SK-N-MC (cell line): ENCODE measurements at regions not wholly inside any gene's neighbourhood (a gene's known extent, or its start where the extent isn't known, plus 50 kb on each side); places are given as distances from the start of the nearest gene placed in this dataset.
A peak's percentile ranks its signal among the peaks of the same experiment; 100 is the strongest.

Experiments used
- DNase-seq: peaks from one replicate; pipeline ENCODE4 v3.0.0-alpha.2; 2011; ENCODE audit warnings: low read depth, low spot score
- H3K27ac ChIP-seq: fragments of 200-600 bp; sonication (generic); 2 replicates; pipeline ENCODE4 v1.5.1; 2016; ENCODE audit warnings: mixed run types
- H3K36me3 ChIP-seq: fragments of 200-600 bp; sonication (generic); 2 replicates; pipeline ENCODE4 v1.6.1; 2017; ENCODE audit warnings: antibody characterized with exemption, low read length, mixed read lengths; ENCODE audit not compliant: insufficient read depth
- H3K4me3 ChIP-seq: fragments of 200-600 bp; sonication (generic); 2 replicates; pipeline ENCODE4 v1.5.1; 2016
- H3K9ac ChIP-seq: fragments of 200-600 bp; sonication (generic); 2 replicates; pipeline ENCODE4 v1.8.0; 2017; ENCODE audit warnings: mixed run types, mixed read lengths; ENCODE audit not compliant: insufficient read length
- H3K9me3 ChIP-seq: fragments of 200-600 bp; sonication (generic); 2 replicates; pipeline ENCODE4 v1.6.1; 2017; ENCODE audit warnings: low read depth, mild to moderate bottlenecking, antibody characterized with exemption, low read length, moderate library complexity, mixed read lengths
- EZH2 ChIP-seq: fragments of 200-600 bp; sonication (generic); IDR thresholded peaks from one replicate; pipeline ENCODE4 v1.6.1; 2017; ENCODE audit warnings: antibody characterized with exemption
- FOXP2 ChIP-seq: optimal IDR thresholded peaks from 2 replicates; pipeline ENCODE3; 2011; ENCODE audit warnings: mild to moderate bottlenecking, moderate library complexity; ENCODE audit not compliant: insufficient read depth; ENCODE audit errors: extremely low read length, control extremely low read depth
- POLR2AphosphoS5 ChIP-seq: IDR thresholded peaks from 2 replicates; pipeline ENCODE4 v1.6.1; 2012; ENCODE audit warnings: mild to moderate bottlenecking, low read depth, low read length, borderline replicate concordance

DNA sequence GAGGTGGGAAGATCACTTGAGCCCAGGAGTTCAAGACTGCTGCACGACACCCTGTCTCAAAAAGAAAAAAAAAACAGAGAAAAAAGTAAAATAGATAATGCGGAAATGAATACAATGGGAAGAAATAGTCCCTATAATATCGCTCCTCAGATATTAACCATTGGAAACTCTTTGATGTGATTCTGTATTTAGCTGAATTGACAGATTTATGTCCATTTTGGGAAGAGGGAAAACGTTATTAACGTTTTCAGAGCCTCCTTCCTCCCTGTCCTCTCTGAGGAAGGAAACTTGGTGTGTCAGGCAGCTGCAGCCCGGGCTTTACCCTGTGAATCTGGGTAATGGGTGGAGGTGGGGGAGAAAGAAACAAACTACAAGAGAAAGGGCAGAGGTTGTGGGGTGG, 61.6 kb upstream of the ECE1 start:
- Histone ChIP-seq H3K27ac (no peak overlapping the region), H3K9ac (no peak overlapping the region), H3K9me3 (no peaks in the 10 kb centered on the region), H3K36me3 (no peaks in the 10 kb centered on the region), H3K4me3 (no peak overlapping the region)
- no peak for DNase-seq
- TF ChIP-seq FOXP2: no peak
- TF ChIP-seq EZH2: no peak
- no peak for TF ChIP-seq POLR2AphosphoS5

DNA sequence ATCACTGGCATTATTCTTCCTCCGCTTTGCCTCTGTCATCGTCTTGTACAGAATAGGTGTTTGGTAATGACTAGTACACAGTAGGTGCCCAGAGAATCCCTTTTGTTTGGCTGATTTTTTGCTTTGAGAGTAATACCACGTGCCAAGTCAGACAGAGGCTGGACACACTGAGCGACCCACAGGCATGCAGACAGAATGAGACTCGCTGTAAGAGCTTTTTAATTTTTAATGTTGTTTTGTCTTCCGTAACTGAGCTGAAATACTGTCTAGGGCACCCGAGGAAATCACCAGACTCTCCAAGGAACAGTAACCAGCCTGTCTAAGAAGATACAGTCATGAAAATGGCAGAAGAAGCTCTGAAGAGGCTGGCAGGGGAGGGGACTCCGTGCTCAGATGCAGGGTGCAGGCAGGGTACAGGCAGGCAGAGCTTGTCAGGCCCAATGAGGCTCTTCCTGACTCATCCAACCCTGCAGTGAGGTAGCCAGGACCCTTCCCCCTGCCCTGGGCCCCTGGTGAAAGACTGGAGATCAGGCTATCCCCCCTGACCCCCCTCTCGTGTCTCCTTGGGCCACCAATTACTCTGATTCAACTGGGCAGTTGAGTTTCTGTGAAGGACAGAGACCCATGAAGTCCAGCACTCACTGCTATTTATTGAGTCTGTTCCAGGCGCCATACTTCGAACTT, 60.1 kb upstream of the ECE1 start:
- no peaks in the 10 kb centered on the region for H3K36me3 ChIP-seq
- no peaks in the 10 kb centered on the region for H3K9me3 ChIP-seq
- no peak overlapping the region for H3K27ac ChIP-seq
- TF ChIP-seq FOXP2 (no peak), POLR2AphosphoS5 (no peak), EZH2 (no peak)
- no peak for DNase-seq
- H3K4me3 ChIP-seq: no peak overlapping the region
- no peak overlapping the region for H3K9ac ChIP-seq

DNA sequence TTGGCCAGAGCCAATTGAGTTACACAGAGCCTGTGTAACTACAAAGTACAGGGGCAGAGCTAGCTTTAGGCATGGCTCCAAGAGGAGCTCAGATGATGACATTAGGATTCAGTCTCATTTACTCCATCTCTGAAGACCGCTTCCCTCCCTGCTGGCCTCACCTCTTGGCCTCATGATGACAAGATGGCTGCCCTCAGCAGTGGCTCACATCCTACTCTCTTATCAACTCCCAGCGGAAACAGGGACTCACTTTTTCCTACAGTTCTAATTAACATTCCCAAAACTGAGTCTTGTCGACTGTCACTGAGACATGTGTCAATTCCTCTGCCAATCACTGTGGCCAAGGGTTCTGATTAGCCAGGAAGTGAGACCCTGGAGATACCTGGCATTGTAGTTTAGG, 59.4 kb upstream of the ECE1 start:
- no peak overlapping the region for H3K9ac ChIP-seq
- TF ChIP-seq FOXP2 (no peak), EZH2 (no peak), POLR2AphosphoS5 (no peak)
- H3K9me3 ChIP-seq: no peaks in the 10 kb centered on the region
- H3K36me3 ChIP-seq: no peaks in the 10 kb centered on the region
- no peak overlapping the region for H3K4me3 ChIP-seq
- H3K27ac ChIP-seq: no peak overlapping the region
- no peak for DNase-seq

DNA sequence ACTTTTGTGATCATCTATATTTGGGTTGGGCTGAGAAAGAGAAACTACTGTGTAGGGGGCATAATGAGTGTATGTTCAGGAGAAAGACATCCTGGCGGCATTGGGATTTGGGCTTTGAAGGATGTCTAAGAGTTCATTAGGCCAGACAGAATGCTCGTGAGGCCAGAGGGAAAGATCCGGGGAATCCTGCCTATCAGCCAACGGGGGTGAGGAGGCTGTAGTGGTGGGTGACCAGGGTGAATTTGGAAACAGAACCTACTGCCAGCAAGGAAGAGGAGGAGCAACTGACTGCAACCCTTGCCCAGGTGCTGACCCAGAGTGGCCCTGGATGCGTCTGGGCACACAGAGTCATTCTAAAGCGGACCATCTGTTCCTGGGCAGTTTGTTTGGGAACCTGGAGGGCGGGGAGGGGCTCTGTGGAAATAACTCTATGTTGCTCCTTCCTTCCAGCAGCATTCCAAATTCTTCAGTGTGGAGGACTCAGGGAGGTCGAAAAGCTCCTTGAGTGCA, 56.9 kb upstream of the ECE1 start:
- Histone ChIP-seq H3K9me3 (no peaks in the 10 kb centered on the region), H3K9ac (no peak overlapping the region), H3K4me3 (0 out of 2 replicates have a peak overlapping the region, but pooled peaks have one; percentile 87), H3K36me3 (no peaks in the 10 kb centered on the region), H3K27ac (no peak overlapping the region)
- no peak for DNase-seq
- TF ChIP-seq FOXP2 (no peak), EZH2 (no peak), POLR2AphosphoS5 (no peak)

DNA sequence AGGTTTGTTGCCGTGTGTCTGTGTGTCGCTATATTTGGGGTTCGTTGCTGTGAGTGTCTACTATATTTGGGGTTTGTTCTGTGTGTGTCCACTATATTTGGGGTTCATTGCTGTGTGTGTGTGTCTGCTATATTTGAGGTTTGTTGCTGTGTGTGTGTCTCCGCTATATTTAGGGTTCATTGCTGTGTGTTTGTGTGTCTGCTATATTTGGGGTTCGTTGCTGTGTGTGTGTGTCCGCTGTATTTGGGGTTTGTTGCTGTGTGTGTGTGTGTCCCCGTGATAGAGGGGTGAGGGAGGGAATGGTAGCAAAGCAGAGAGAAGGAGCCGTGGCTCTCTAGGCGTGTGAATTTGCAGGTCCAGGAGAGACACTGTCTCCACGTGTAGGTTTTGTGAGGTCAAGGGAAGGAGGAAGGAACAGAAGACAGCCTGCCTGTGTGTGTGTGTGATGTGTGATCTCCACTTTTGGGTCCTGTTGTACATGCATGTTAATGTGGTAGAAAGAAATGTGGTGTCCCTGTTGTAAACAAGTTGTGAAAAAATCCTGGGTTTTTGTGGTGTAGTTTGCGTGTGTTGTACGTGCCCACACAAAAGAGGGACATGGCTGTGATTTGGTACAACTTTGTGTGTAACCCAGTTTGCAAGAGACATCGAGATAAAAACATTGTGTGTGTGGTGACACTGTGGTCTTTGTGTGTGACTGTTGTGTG, 56.3 kb upstream of the ECE1 start:
- no peak for DNase-seq
- Histone ChIP-seq H3K4me3 (peak overlapping the region; percentile 87), H3K9ac (peak overlapping the region; percentile 68), H3K36me3 (no peaks in the 10 kb centered on the region), H3K9me3 (no peaks in the 10 kb centered on the region), H3K27ac (no peak overlapping the region)
- TF ChIP-seq POLR2AphosphoS5 (no peak), EZH2 (no peak), FOXP2 (no peak)

DNA sequence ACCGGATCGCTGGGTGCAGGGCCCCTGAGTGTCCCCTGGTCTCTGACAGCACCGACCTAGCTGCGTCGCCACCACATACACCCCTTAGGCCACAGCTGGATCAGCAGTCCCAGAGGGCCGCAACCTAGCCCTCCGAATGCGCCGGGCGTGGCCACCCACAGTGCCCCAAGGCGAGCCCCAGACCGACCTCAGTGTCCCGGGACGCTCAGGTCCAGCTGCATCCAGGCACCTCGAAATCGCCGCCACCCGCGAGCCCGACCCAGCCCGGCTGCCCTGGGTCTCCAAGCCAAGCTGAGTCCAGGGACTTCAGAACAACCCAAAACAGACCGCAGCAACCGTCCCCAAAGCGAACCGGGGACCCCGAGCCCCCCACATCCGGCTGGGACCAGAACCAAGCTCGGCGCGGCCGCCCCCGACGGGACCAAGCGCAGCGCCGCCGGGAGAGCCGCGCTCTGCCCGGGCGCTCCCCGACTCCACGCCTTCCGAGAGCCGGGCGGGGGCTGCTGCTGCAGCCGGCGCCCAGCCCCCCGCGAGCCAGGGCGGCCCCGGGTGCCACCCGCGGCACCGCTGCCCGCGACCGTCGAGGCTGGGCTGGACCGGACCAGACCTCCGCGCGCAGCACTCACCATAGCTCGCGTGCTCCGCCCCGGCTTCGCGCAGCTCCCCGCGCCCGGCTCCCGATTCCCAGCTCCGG, 54.6 kb upstream of the ECE1 start:
- no peak for DNase-seq
- TF ChIP-seq POLR2AphosphoS5 (no peak; the same call in 1 of the 2 replicates), FOXP2 (no peak), EZH2 (no peak)
- Histone ChIP-seq H3K4me3 (peak overlapping the region; percentile 87), H3K36me3 (no peaks in the 10 kb centered on the region), H3K27ac (no peak overlapping the region), H3K9ac (peak overlapping the region; percentile 52), H3K9me3 (no peaks in the 10 kb centered on the region)

DNA sequence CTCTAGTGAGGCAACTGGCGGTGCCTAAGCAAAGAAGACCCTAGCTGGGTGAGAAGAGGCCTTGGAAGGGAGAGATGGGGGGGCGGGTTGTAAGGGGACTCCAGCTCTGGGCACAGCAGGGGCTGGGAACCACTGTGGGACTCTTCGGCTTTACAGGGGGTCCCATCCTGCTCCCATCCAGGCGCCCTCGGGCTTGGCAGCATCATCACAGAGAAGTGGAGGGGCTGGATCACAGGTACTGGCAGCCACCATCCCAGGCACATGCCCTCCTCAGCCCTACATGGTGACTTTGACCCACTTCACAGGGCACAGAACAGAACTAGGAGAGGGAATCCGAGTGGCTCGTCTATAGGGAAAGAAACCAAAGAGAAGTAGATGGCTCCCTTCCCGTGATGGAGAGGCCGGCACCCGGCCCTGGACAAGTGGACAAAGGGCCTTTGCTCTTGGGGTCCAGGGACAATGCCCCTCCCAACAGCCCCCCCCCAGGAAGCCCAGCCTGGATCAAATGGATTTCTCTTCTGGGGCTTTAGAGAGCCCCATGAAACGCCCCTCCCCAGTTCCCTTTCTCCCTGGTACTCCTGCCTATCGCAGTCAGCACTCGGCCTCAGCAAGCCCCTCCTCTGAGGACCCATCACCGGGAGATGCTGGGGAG, 54.0 kb upstream of the ECE1 start:
- no peak overlapping the region for H3K27ac ChIP-seq
- DNase-seq: no peak
- H3K9me3 ChIP-seq: no peaks in the 10 kb centered on the region
- H3K4me3 ChIP-seq: peak overlapping the region; percentile 87
- H3K9ac ChIP-seq: peak overlapping the region; percentile 52
- no peak for TF ChIP-seq EZH2
- TF ChIP-seq POLR2AphosphoS5: no peak
- no peak for TF ChIP-seq FOXP2
- no peaks in the 10 kb centered on the region for H3K36me3 ChIP-seq
